GM12865 (cell line): ENCODE measurements at regions not wholly inside any gene's neighbourhood (a gene's known extent, or its start where the extent isn't known, plus 50 kb on each side); places are given as distances from the start of the nearest gene placed in this dataset.

Experiments used
- DNase-seq: peaks from one replicate; pipeline ENCODE4 v3.0.0; 2010; ENCODE audit warnings: low read depth
- H3K4me3 ChIP-seq: 2 replicates; pipeline ENCODE4 v1.5.1; 2011; ENCODE audit warnings: mild to moderate bottlenecking, low read depth, low read length, control low read depth
- CTCF ChIP-seq: IDR thresholded peaks from 2 replicates; pipeline ENCODE4 v1.5.1; 2011; ENCODE audit warnings: low read length, control low read depth, low read depth, inconsistent platforms; ENCODE audit not compliant: insufficient read depth; ENCODE audit errors: missing control alignments

GRCh38 chr6:97461218-97461617 lies 178.2 kb upstream of the MMS22L start:
- no peak for TF ChIP-seq CTCF
- H3K4me3 ChIP-seq: no peak overlapping the region
- no peak for DNase-seq

GRCh38 chr6:97462031-97462430 lies 179.0 kb upstream of the MMS22L start:
- TF ChIP-seq CTCF: no peak
- no peak for DNase-seq
- H3K4me3 ChIP-seq: no peak overlapping the region

DNA sequence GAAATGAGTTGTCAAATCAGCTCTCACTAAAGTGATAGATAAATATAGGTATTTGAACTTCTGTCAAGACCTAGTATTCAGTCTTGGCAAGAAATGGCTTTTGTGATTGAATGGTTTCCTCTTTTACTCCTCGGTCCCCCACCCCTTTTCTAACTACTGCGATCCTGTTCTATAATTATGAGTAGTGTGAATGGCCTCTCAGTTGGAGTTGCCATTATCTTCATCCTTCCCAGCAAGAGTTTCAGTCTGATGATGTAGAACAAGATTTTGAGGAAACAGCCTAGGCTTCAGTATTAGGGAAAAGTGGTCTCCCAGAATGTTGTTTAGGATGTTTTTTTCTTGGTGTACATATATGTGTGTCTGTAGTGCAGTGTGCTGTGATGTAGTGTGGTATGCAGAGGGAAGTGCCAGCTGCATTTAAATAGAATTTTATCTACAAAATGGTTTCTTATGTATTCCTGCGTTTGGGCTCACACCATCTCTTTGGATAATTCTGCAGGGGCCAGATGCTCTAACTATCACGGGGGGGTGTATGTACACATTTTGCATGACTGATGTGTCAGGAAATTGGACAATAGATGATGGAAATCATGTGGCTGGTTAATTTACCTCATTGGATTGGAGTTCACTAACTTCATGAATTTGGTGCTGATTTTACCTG lies 180.1 kb upstream of the MMS22L start:
- H3K4me3 ChIP-seq: no peak overlapping the region
- no peak for DNase-seq
- no peak for TF ChIP-seq CTCF

- H3K4me3 ChIP-seq: no peak overlapping the region
- no peak for DNase-seq
- no peak for TF ChIP-seq CTCF
These were observed 183.0 kb upstream of the MMS22L start for GRCh38 chr6:97465877-97466561.

GRCh38 chr6:97468981-97469380 lies 186.0 kb upstream of the MMS22L start:
- no peak for DNase-seq
- no peak for TF ChIP-seq CTCF
- no peak overlapping the region for H3K4me3 ChIP-seq

GRCh38 chr6:97469451-97469850 lies 186.4 kb upstream of the MMS22L start:
- TF ChIP-seq CTCF: no peak
- DNase-seq: no peak
- H3K4me3 ChIP-seq: no peak overlapping the region

GRCh38 chr6:97470322-97470721 lies 187.3 kb upstream of the MMS22L start:
- no peak overlapping the region for H3K4me3 ChIP-seq
- no peak for TF ChIP-seq CTCF
- no peak for DNase-seq
